PC-3 (cell line): ENCODE measurements at regions not wholly inside any gene's neighbourhood (a gene's known extent, or its start where the extent isn't known, plus 50 kb on each side); places are given as distances from the start of the nearest gene placed in this dataset.

ENCODE experiments used
- ATAC-seq: fragments of 200-7000 bp; cut with Tn5 transposase; 2 replicates; pipeline ENCODE4 v1.9.1; 2020; ENCODE audit warnings: mild to moderate bottlenecking, moderate library complexity
- BruUV-seq: library from RNA; stranded (reverse); fragments of 400-500 nt; replicated peaks from 2 replicates; lab custom pipeline; 2021; lab: Mats Ljungman, UMichigan
- CTCF ChIA-PET: fragments of 300-600 bp; sonication (Branson Sonifier 250); formaldehyde crosslinking; loops from one replicate; lab custom pipeline; 2022; ENCODE audit warnings: antibody characterized with exemption; lab: Charles Lee
- POLR2A ChIA-PET: fragments of 300-600 bp; sonication (Branson Sonifier 250); formaldehyde crosslinking; loops from one replicate; lab custom pipeline; 2022; ENCODE audit warnings: antibody characterized with exemption; ENCODE audit not compliant: unreplicated experiment; lab: Charles Lee
- DNase-seq: peaks from one replicate; pipeline ENCODE4 v3.0.0-alpha.2; 2015
- H2AFZ ChIP-seq: fragments of 300-600 bp; sonication (generic); 2 replicates; pipeline ENCODE4 v1.6.0; 2016; ENCODE audit warnings: antibody characterized with exemption, low read length
- H3F3A ChIP-seq: fragments of 300-600 bp; sonication (generic); one replicate; pipeline ENCODE4 v1.6.0; 2017; ENCODE audit warnings: antibody characterized with exemption, low read length, control low read depth, mild to moderate bottlenecking; ENCODE audit not compliant: unreplicated experiment
- H3K27ac ChIP-seq: fragments of 300-600 bp; sonication (generic); 2 replicates; pipeline ENCODE4 v1.5.1; 2016; ENCODE audit warnings: mild to moderate bottlenecking, low read length
- H3K27me3 ChIP-seq: fragments of 300-600 bp; sonication (generic); 2 replicates; pipeline ENCODE4 v1.6.1; 2016; ENCODE audit warnings: low read length, mixed read lengths
- H3K36me3 ChIP-seq: fragments of 300-600 bp; sonication (generic); 2 replicates; pipeline ENCODE4 v1.6.1; 2016; ENCODE audit warnings: low read depth, mixed run types, low read length, mixed read lengths
- H3K4me1 ChIP-seq: fragments of 300-600 bp; sonication (generic); 2 replicates; pipeline ENCODE4 v1.5.1; 2016; ENCODE audit warnings: low read length; ENCODE audit not compliant: insufficient read depth
- H3K4me2 ChIP-seq: fragments of 300-600 bp; sonication (generic); 2 replicates; pipeline ENCODE4 v1.6.0; 2016; ENCODE audit warnings: low read length
- H3K4me3 ChIP-seq: fragments of 300-600 bp; sonication (generic); 2 replicates; pipeline ENCODE4 v1.5.1; 2016; ENCODE audit warnings: mild to moderate bottlenecking, low read length, mixed read lengths
- H3K79me2 ChIP-seq: fragments of 300-600 bp; sonication (generic); 2 replicates; pipeline ENCODE4 v1.6.1; 2017; ENCODE audit warnings: low read length, mixed read lengths
- H3K9ac ChIP-seq: fragments of 300-600 bp; sonication (generic); 2 replicates; pipeline ENCODE4 v1.6.0; 2016; ENCODE audit warnings: mild to moderate bottlenecking, low read length
- H3K9me2 ChIP-seq: fragments of 300-600 bp; sonication (generic); replicated peaks from 2 replicates; pipeline ENCODE4 v1.6.1; 2016; ENCODE audit warnings: mixed run types, low read length, mixed read lengths
- H3K9me3 ChIP-seq: fragments of 300-600 bp; sonication (generic); 2 replicates; pipeline ENCODE4 v1.6.1; 2016; ENCODE audit warnings: low read length, mixed read lengths
- H4K20me1 ChIP-seq: fragments of 300-600 bp; sonication (generic); 2 replicates; pipeline ENCODE4 v1.6.1; 2016; ENCODE audit warnings: low read length, mixed read lengths
- EZH2 ChIP-seq: fragments of 300-600 bp; sonication (generic); IDR thresholded peaks from one replicate; pipeline ENCODE4 v1.6.1; 2017; ENCODE audit warnings: antibody characterized with exemption, mild to moderate bottlenecking, low read length; ENCODE audit not compliant: unreplicated experiment
- EZH2phosphoT487 ChIP-seq: fragments of 300-600 bp; sonication (generic); IDR thresholded peaks from 2 replicates; pipeline ENCODE4 v1.6.1; 2018; ENCODE audit warnings: mild to moderate bottlenecking, antibody characterized with exemption, low read length, borderline replicate concordance
- intact Hi-C: fragments of 100-400 bp; cut with micrococcal nuclease; formaldehyde crosslinking; loops from 2 replicates; pipeline ENCODE4 v1.9.0; 2023
- TF ChIP-seq, protein P1 (sequence below): fragments of 300-600 bp; sonication (generic); conservative IDR thresholded peaks from 2 replicates; pipeline ENCODE4 v1.5.1; 2017; ENCODE audit warnings: antibody characterized with exemption, low read depth, mild to moderate bottlenecking, low read length

DNA sequence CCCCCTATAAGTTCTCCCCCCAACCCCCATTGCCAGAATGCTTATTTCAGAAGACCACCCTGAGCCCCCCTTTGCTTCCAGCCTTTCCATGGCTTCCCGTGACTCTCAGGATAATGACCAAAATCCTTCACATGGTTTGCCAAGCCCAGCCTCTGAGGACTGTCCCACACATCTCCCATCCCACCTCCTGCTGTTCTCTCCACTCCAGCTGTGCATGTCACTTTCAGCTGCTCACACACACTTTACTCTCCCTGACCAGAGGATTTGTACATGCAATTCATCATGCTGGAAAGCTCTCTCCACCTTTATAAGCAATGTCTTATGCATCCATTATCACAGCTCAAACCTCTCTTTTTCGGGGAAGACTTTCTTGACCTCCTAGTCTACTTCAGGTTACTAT, 164.2 kb downstream of the PRL start:
- Histone ChIP-seq H3K27me3 (no peaks in the 10 kb centered on the region), H4K20me1 (no peaks in the 10 kb centered on the region), H3K9ac (no peak overlapping the region), H3F3A (no peaks in the 10 kb centered on the region), H3K9me2 (no peaks in the 10 kb centered on the region), H3K4me3 (no peak overlapping the region), H3K27ac (no peak overlapping the region), H3K4me1 (no peaks in the 10 kb centered on the region), H3K79me2 (no peaks in the 10 kb centered on the region), H3K36me3 (no peaks in the 10 kb centered on the region), H2AFZ (no peak overlapping the region), H3K9me3 (0 out of 2 replicates have a peak, but pooled peaks cover 8% of the 10 kb centered on the region), H3K4me2 (no peak overlapping the region)
- intact Hi-C loops, result no loop called here
- ATAC-seq (no peak), DNase-seq (no peak)
- CTCF ChIA-PET, result no interaction called here
- POLR2A ChIA-PET, result no interaction called here
- TF ChIP-seq EZH2, result no peak
- TF ChIP-seq, protein P1, sequence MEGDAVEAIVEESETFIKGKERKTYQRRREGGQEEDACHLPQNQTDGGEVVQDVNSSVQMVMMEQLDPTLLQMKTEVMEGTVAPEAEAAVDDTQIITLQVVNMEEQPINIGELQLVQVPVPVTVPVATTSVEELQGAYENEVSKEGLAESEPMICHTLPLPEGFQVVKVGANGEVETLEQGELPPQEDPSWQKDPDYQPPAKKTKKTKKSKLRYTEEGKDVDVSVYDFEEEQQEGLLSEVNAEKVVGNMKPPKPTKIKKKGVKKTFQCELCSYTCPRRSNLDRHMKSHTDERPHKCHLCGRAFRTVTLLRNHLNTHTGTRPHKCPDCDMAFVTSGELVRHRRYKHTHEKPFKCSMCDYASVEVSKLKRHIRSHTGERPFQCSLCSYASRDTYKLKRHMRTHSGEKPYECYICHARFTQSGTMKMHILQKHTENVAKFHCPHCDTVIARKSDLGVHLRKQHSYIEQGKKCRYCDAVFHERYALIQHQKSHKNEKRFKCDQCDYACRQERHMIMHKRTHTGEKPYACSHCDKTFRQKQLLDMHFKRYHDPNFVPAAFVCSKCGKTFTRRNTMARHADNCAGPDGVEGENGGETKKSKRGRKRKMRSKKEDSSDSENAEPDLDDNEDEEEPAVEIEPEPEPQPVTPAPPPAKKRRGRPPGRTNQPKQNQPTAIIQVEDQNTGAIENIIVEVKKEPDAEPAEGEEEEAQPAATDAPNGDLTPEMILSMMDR, result no peak
- TF ChIP-seq EZH2phosphoT487, result no peak
- no TSS peak for BruUV-seq

DNA sequence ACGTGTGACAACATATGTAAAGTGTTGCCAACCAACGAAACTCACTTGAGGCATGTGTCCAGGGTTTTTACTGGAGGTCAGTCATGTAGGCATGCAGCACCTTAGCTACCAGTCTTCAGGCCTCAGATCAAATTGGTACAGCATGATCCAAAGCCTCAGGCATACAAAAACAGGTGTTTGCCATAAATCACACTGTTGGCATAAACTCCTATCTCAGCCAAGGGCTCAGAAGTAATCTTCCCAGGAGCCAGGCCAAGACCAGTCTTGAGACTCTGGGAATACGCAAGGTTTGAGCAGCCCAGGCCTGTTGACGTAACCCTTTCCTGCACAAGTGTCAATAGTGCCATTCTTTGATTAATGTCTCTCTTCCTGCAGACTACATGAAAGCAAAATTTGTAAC, 163.5 kb downstream of the PRL start:
- DNase-seq, result no peak
- no peak overlapping the region for H3K4me3 ChIP-seq
- no peaks in the 10 kb centered on the region for H4K20me1 ChIP-seq
- ATAC-seq, result no peak
- no peaks in the 10 kb centered on the region for H3K36me3 ChIP-seq
- H3K9me2 ChIP-seq, result no peaks in the 10 kb centered on the region
- intact Hi-C loops, result no loop called here
- H2AFZ ChIP-seq, result no peak overlapping the region
- no peak overlapping the region for H3K27ac ChIP-seq
- no peaks in the 10 kb centered on the region for H3F3A ChIP-seq
- 0 out of 2 replicates have a peak, but pooled peaks cover 8% of the 10 kb centered on the region for H3K9me3 ChIP-seq
- no peaks in the 10 kb centered on the region for H3K27me3 ChIP-seq
- POLR2A ChIA-PET, result no interaction called here
- no peak overlapping the region for H3K9ac ChIP-seq
- CTCF ChIA-PET, result no interaction called here
- TF ChIP-seq EZH2phosphoT487 (no peak), EZH2 (no peak)
- TF ChIP-seq, protein P1, result no peak
- H3K4me1 ChIP-seq, result no peaks in the 10 kb centered on the region
- H3K4me2 ChIP-seq, result no peak overlapping the region
- no TSS peak for BruUV-seq
- no peaks in the 10 kb centered on the region for H3K79me2 ChIP-seq

DNA sequence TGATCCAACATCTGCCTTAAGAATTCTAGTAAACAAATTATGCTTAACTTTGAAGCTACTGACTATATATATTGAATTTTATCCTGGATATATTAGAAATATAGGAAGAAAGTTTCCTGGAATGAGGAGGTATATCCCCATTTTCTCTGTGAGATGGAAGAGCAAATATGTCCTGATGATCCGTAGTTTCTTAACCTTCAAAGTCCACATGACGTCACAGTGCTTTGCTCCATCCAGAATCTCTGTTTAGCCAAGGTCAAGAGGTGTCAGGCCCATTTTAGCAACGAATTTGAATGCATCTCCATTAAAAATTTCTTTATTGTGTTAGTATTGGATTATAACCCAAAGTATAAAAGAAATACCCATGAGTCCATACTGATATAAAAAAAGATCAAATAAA, 162.5 kb downstream of the PRL start:
- no peak overlapping the region for H3K27ac ChIP-seq

More for the DNA sequence above, 162.5 kb downstream of the PRL start:
- no TSS peak for BruUV-seq
- Histone ChIP-seq H3K4me1 (no peaks in the 10 kb centered on the region), H4K20me1 (no peaks in the 10 kb centered on the region), H3K9me3 (0 out of 2 replicates have a peak, but pooled peaks cover 8% of the 10 kb centered on the region), H3K27me3 (no peaks in the 10 kb centered on the region), H3K4me2 (no peak overlapping the region), H3K9ac (no peak overlapping the region), H2AFZ (no peak overlapping the region), H3K36me3 (no peaks in the 10 kb centered on the region), H3K9me2 (no peaks in the 10 kb centered on the region), H3K79me2 (no peaks in the 10 kb centered on the region), H3F3A (no peaks in the 10 kb centered on the region), H3K4me3 (no peak overlapping the region)
- DNase-seq (no peak), ATAC-seq (no peak)
- CTCF ChIA-PET, result interaction anchor here (0.6 kb wide), 1 partner anchor 226 kb away, joined by 3 read pairs; no protein-coding TSS in a partner anchor
- POLR2A ChIA-PET, result no interaction called here
- intact Hi-C loops, result no loop called here
- TF ChIP-seq EZH2phosphoT487 (no peak), EZH2 (no peak)
- TF ChIP-seq, protein P1, result no peak
